Ishikawa (cell line): ENCODE measurements at regions not wholly inside any gene's neighbourhood (a gene's known extent, or its start where the extent isn't known, plus 50 kb on each side); places are given as distances from the start of the nearest gene placed in this dataset.

Experiments
- CEBPB ChIP-seq: IDR thresholded peaks from 2 replicates; pipeline ENCODE4 v1.6.1; 2012
- CREB1 ChIP-seq: IDR thresholded peaks from 2 replicates; pipeline ENCODE4 v1.6.1; 2012; ENCODE audit warnings: low read depth
- EGR1 ChIP-seq: IDR thresholded peaks from 2 replicates; pipeline ENCODE4 v1.6.1; 2012
- EP300 ChIP-seq: IDR thresholded peaks from 2 replicates; pipeline ENCODE4 v1.6.1; 2012; ENCODE audit warnings: borderline replicate concordance
- FOXM1 ChIP-seq: IDR thresholded peaks from 2 replicates; pipeline ENCODE4 v1.6.1; 2012; ENCODE audit warnings: low read depth, borderline replicate concordance
- NFIC ChIP-seq: IDR thresholded peaks from 2 replicates; pipeline ENCODE4 v1.6.1; 2012
- RAD21 ChIP-seq: IDR thresholded peaks from 2 replicates; pipeline ENCODE4 v1.6.1; 2012; ENCODE audit warnings: low read depth
- TAF1 ChIP-seq: IDR thresholded peaks from 2 replicates; pipeline ENCODE4 v1.6.1; 2012; ENCODE audit warnings: low read depth, mild to moderate bottlenecking
- TCF12 ChIP-seq: IDR thresholded peaks from 2 replicates; pipeline ENCODE4 v1.6.1; 2012; ENCODE audit warnings: low read depth
- TEAD4 ChIP-seq: IDR thresholded peaks from 2 replicates; pipeline ENCODE4 v1.6.1; 2012
- YY1 ChIP-seq: IDR thresholded peaks from 2 replicates; pipeline ENCODE4 v1.6.1; 2012; ENCODE audit warnings: low read depth
- ZBTB7A ChIP-seq: IDR thresholded peaks from 2 replicates; pipeline ENCODE4 v1.6.1; 2012; ENCODE audit warnings: low read depth
- TF ChIP-seq, protein P1 (sequence below): IDR thresholded peaks from 2 replicates; pipeline ENCODE4 v1.6.1; 2012; ENCODE audit warnings: low read depth, mild to moderate bottlenecking
- TF ChIP-seq, protein P2 (sequence below): IDR thresholded peaks from 2 replicates; pipeline ENCODE4 v1.6.1; 2012
- TF ChIP-seq, protein P3 (sequence below): IDR thresholded peaks from 2 replicates; pipeline ENCODE4 v1.6.1; 2012

DNA sequence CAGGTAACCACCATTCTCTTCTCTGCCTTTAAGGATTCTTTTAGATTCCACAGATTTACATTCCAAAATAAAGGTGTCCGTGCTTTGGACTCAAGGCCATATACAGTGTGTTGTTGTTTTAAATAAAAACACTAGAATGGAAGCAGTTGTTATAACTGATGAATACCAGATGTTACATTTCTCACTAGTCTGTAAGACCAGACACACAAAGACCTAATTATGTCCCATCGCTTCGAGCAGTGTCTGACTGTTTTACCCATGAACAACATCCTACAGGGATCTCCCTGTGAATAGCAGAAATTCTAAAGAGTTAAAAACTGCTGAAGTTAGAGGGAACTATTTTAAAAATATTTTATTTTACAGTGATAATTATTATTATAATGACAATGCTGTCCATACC lies 574.7 kb upstream of the ZP4 start:
- TF ChIP-seq TEAD4 (no peak), CEBPB (no peak), NFIC (no peak), YY1 (no peak), RAD21 (no peak), ZBTB7A (no peak), TAF1 (no peak), EGR1 (no peak)
- TF ChIP-seq, protein P1, sequence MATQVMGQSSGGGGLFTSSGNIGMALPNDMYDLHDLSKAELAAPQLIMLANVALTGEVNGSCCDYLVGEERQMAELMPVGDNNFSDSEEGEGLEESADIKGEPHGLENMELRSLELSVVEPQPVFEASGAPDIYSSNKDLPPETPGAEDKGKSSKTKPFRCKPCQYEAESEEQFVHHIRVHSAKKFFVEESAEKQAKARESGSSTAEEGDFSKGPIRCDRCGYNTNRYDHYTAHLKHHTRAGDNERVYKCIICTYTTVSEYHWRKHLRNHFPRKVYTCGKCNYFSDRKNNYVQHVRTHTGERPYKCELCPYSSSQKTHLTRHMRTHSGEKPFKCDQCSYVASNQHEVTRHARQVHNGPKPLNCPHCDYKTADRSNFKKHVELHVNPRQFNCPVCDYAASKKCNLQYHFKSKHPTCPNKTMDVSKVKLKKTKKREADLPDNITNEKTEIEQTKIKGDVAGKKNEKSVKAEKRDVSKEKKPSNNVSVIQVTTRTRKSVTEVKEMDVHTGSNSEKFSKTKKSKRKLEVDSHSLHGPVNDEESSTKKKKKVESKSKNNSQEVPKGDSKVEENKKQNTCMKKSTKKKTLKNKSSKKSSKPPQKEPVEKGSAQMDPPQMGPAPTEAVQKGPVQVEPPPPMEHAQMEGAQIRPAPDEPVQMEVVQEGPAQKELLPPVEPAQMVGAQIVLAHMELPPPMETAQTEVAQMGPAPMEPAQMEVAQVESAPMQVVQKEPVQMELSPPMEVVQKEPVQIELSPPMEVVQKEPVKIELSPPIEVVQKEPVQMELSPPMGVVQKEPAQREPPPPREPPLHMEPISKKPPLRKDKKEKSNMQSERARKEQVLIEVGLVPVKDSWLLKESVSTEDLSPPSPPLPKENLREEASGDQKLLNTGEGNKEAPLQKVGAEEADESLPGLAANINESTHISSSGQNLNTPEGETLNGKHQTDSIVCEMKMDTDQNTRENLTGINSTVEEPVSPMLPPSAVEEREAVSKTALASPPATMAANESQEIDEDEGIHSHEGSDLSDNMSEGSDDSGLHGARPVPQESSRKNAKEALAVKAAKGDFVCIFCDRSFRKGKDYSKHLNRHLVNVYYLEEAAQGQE: no peak
- TF ChIP-seq, protein P2, sequence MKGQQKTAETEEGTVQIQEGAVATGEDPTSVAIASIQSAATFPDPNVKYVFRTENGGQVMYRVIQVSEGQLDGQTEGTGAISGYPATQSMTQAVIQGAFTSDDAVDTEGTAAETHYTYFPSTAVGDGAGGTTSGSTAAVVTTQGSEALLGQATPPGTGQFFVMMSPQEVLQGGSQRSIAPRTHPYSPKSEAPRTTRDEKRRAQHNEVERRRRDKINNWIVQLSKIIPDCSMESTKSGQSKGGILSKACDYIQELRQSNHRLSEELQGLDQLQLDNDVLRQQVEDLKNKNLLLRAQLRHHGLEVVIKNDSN: no peak
- TF ChIP-seq, protein P3, sequence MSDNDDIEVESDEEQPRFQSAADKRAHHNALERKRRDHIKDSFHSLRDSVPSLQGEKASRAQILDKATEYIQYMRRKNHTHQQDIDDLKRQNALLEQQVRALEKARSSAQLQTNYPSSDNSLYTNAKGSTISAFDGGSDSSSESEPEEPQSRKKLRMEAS: no peak

DNA sequence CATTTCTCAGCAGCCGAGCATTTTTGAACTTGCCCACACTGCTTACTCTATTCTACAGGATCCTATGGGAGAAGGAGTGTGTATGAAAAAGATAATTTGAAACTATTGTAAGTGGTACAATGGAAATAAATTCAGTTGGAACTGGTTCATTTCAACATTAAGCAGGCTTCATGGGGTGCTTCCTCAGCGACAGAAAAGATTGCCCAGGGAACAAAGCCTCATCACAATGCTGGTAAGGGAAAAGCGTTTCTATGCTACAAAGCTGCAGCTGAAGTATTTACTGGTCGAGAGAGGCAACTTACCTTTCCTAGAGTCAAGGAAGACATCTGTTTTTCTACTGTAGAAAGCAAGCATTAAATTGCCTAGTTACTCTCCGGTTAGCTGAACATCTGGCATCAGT lies 568.2 kb upstream of the ZP4 start:
- TF ChIP-seq EGR1 (no peak), RAD21 (no peak), FOXM1 (no peak), CEBPB (no peak), TEAD4 (no peak), NFIC (no peak), EP300 (no peak), YY1 (no peak), TAF1 (no peak), TCF12 (no peak), CREB1 (no peak), ZBTB7A (no peak)
- TF ChIP-seq, protein P3: no peak
- TF ChIP-seq, protein P1: no peak
- TF ChIP-seq, protein P2: no peak

DNA sequence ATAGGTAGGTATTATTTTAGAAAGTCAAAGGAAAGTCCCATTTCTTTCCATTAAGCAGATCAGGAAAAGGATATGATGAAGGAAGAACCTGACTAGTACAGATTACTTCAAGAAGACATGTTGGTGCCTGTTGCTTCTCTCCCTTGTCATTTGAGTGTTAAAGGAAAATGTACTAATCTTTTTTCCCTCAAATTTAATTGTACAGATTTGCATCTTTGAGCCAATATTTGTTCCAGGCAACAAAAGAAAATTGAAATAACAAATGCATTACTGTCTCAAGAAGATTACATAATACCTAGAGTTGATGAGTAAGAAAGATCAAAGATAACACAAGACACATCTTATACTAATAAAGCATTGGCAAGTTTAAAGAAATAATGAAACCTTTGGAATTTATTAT lies 566.9 kb upstream of the ZP4 start:
- TF ChIP-seq RAD21 (no peak), EGR1 (no peak)
- TF ChIP-seq, protein P2: no peak
- TF ChIP-seq, protein P3: no peak

DNA sequence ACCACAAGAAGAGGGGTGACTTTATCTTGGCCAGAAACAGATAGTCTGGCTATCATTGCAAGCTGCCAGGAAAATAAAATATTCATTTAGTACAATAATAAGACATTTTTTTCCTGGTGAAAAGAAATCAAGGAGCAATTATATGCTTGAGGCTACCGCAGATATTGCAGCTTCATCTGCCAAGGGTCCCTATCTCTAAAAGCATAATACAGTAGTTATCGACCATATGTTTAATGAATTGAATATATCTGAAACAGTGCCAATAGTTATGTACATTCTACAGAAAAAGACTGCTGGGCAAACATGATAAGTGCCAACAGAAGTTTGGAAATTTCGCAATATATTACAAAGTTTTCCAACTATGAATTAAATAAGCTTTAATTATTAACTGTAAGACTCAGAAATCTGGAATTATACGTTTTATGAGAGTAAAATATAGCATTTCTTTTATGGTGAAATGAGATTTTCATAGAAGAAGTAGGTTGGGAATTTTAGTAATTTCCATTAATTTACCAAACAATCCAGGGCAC lies 561.1 kb upstream of the ZP4 start:
- TF ChIP-seq TEAD4 (no peak), TCF12 (no peak), RAD21 (no peak), FOXM1 (no peak), YY1 (no peak), ZBTB7A (no peak), EP300 (no peak), TAF1 (no peak), NFIC (no peak), EGR1 (no peak), CREB1 (no peak), CEBPB (no peak)
- TF ChIP-seq, protein P2: no peak
- TF ChIP-seq, protein P3: no peak

DNA sequence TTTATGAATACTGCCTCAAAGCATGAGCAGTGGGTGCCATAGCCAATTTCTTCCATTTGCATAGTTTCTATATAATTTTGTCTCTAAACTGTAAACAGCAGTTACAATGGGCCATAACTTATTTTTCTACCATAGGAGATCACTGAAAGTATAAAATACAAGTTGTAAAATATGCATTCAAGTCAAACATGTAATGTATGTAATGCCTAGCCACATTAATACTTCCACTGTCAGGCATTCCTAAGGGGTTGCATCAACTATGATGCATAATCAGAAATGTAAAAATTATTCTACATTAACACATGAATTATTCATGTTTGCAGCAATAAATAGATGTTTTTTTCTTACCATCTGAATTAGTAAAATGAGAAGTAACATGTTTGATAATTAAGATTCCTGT lies 560.3 kb upstream of the ZP4 start:
- TF ChIP-seq EGR1: no peak
- TF ChIP-seq TAF1: no peak
- TF ChIP-seq EP300: no peak
- TF ChIP-seq, protein P3: no peak
- TF ChIP-seq YY1: no peak
- no peak for TF ChIP-seq TEAD4
- no peak for TF ChIP-seq TCF12
- no peak for TF ChIP-seq RAD21
- no peak for TF ChIP-seq NFIC
- TF ChIP-seq, protein P1: no peak
